Fibroblast of gingiva (primary cell): ENCODE measurements at regions not wholly inside any gene's neighbourhood (a gene's known extent, or its start where the extent isn't known, plus 50 kb on each side); places are given as distances from the start of the nearest gene placed in this dataset.

ENCODE experiments used
- DNase-seq: peaks from one replicate; pipeline ENCODE4 v3.0.0-alpha.2; 2011; ENCODE audit warnings: low read depth

DNA sequence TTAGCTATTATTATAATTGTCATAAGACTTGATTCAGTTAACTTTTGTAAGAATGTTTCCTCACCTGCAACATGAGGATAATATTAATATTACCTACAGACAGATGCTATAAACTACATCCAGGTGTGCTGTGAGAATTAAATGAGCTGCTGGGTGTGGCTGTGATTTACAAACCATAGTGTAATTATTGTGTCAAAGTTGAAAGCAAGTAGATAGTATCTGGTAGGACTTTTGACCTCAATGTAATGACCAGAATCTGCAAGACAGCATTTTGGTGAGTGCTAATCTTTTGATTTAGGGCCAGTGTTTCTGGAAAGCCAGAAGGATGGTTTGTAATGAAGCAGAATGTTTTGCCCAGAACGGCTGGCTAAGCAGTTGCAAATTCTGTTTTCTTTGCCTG is 162.5 kb downstream of the TRMT11 start:
- DNase-seq = no peak

DNA sequence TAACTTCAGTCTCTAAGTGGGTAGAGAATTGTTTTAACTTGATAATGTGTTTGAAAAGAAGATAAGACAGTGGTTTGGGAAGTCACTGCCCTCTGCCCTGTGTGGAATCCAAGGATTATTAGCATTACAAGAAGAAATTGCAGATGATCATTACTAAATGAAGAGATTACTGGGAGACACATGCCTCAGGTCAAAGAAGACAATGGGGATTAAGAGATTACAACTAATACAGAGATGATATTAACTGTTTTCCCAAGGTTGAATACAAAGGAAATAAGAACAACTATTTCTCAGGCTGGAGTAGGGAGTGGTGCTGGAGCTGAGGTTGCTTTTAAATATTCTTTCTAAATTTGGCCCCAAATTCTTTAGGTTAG is 166.0 kb downstream of the TRMT11 start:
- no peak for DNase-seq

DNA sequence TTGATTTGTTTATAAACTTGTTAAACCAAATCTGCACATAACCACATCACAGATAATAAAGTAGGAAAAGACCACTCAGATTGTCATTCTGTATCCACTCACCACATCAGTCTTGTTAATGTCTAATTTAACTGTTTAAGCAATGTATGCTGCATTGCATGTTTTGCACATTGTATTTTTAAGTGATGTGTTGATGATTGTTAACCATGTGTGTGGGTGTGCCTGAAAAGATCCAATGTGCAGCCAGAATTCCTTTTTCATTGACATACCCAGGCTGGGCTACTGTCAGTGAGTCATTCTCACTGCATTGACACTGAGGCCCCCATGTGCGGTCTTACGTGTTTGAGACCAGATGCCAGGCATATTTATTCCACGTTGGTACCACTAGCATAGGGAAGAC is 167.3 kb downstream of the TRMT11 start:
- no peak for DNase-seq

DNA sequence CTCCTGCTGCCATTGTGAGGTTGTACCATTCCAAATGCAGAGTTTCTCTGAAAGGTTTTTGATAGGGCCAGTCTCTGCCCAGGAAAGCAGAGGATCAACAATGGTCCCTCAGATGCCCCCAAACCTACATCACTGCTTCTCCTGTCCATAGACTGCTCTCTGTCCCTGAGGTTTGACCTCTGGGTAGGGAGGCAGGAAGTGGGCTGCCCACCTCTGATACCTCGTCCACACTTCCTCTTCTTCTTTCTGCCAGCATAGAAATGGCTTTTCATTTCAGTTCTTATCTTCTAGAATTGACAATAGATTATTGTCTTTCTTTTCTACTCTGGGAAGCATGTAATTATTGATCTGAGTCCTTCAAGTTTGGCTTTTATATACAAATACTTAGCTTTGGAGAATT is 170.6 kb downstream of the TRMT11 start:
- DNase-seq = no peak

DNA sequence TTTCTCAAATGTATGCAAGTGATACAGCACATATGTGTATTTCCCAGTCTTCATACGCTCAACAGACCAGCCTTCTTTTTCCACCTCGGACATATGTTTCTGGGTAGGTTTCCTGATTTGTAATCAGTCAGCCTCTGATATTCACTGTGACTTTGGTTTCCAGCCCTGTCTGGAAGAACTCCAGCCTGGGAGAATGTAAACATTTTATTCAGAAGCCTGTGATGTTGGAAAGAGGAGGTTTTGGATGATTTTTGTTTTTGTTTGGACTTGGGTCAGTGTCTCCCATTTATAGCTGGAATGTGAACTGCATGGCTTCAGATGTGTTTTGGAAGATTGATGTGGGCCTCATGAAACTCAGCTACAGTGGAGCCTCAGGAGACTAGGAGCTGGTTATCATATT is 172.2 kb upstream of the CENPW start:
- DNase-seq = peak; percentile 35

DNA sequence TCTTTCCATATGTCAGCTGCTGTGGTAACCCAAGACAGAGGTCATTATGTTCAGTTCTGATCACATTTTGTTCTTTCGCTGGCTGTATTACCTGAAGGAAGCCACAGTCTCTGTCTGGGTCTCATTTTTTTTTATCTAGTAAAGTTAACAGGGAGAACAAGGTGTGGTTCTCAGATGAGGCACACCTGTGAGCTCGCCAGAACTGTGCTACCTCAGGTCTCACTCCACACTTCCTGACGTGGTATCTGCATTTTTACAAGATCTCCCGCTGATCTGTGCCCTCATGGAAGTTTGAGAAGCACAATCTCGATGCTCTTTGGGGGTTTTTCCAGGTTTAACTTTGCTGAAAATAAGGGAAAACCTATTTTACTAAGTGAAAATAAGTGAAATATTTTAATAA is 169.5 kb upstream of the CENPW start:
- DNase-seq = no peak

DNA sequence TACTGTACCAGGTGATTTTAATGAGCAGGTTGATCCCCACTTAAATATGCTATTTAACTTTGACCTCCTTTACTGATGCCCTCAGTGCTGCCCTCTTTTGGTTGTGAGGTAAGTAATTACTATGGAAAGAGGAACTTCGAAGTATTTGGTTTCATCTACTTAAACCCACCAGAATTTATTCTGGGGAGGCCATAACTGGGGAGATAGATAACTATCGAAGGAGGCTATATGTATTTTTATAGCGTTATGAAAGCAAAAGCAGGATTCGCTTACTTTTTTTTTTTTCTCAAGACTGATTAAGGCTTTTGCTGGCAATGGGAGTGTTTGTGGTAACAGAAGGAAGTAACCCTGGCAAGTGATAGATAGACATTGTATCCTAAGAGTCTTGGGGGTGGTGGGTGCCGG is 168.9 kb upstream of the CENPW start:
- DNase-seq = no peak

DNA sequence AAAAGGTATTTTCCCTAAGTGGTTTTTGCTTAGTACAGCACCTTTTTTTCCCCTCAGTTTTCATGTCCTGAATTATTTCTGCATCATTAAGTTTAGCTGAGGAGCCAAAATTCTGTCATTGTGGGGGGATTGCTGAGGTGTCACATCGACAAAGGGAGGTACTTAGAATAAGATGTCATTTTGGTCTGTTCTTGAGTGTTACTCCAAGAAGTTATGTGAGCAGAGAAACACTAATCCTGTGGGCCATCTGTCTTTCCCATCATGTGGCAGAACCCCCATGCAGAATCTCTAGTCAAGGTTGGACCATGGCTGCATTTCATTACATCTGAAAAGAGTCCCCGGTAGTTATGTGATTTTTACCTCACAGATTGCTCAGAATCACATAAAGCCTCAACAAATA is 167.8 kb upstream of the CENPW start:
- no peak for DNase-seq

DNA sequence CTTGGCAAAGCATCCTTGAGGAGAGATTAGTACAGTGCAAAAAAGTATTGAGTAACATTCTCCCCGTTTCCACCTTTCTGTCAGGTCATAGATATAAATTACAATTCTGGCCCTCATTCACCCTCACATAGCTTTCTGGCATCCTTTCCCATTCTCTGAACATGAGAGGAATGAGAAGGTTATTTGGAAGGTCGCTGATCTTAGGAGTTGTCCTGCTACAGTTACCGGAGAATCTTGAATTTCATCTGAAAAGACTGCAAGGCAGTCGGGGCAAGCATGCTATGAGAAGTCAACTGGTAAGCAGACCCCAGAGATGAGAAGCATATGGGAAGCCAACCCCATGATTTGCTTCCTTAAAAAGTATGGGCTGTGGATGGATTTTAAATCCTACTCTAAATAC is 166.7 kb upstream of the CENPW start:
- no peak for DNase-seq

DNA sequence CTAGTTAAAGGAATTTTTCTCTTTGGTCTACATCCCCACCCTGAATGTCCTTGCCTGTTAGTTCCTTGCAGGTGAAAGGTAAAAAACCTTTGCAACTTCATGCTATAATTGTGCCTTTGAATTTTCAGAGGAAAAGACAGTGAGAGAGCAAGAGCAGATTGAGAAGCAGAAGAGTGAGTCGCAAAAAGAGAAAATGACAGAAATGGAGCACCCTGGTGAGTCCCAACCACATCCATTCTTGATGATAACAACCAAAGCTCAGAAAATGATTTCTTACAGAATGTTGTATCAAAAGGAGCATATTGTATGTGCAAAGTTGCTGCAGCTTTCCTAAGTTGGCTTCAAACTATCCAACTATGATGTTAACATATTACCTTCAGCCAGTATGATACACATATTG is 165.2 kb upstream of the CENPW start:
- no peak for DNase-seq

DNA sequence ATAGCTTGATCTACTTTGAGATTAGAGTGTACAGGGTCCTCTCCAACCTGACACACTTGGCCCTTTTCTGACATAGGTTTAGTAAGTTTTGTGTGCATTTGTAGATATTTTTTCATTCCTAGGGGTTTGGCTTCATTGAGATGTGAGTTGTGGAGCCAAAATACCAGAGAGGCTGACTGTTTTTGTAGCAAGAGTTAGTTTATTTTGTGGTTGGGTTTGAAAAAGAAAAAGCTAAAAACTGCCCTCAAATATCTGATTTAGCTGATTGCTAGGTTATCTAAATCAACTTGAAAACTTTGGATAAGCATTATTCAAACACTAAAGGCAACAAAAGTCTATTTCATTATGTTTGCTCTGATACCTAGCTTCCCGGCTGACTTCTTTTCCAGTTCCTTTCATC is 164.7 kb upstream of the CENPW start:
- DNase-seq = no peak

DNA sequence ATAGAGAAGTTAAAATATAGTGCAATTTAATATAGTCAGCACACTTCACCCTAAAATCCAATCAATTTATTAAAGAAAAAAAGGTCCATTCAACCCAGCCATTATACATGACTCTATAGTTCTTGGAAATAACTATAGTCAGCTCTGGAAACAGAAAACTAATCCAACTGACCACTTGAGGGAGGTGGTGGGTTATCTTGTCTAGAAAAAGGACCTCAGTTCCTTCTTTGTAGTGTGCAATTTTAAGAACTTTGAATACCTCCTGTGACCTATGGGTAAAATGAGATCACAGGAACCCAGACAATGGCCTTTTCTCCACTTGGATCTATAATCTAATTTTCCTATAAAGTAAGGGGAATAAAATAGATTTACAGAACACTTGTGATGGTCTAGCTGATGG is 163.6 kb upstream of the CENPW start:
- DNase-seq = peak; percentile 19

DNA sequence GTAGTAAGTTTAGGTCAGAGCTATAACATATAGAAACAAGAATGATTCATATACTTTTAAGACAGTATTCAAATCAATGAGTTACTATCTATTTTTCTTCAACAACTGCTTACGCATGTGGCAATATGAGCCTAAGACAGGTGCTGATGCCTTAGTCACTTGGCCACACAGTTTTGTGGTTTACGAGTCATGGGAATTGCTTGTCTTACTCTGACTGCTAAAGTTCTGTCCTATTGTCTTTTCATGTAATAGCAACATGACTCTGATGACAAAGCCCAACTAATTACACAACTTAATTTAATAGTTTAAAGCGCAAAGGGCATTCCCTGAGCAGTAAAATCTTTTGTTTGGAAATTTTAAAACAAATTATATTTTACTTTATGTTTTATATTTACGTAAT is 159.3 kb upstream of the CENPW start:
- DNase-seq = peak; percentile 59

DNA sequence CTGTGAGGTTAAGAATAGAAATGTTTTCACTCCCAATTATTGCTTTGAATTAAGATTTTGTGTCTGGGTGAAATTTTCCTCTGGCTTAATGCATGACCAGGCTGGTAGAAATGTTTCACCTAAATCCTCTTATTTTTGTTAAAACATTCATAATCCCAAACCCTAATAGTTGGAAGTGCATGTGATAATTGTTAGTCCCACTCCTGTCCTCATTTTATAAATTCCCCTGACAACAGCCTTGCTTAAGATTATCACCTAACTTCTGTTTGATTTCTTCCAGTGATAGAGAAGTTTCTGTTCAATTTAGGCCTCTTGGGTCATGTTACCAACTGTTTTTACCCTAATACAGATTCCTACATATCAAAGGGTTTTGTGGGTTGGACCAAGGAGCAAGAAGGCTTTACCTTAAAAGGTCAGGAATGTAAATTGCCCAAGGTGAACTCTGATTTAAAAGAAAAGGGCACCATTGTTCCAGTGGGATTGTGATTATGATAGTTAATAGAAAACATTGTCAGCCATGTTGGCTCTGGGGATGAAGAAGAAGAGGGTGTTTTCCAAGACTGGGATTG is 158.7 kb upstream of the CENPW start:
- no peak for DNase-seq

DNA sequence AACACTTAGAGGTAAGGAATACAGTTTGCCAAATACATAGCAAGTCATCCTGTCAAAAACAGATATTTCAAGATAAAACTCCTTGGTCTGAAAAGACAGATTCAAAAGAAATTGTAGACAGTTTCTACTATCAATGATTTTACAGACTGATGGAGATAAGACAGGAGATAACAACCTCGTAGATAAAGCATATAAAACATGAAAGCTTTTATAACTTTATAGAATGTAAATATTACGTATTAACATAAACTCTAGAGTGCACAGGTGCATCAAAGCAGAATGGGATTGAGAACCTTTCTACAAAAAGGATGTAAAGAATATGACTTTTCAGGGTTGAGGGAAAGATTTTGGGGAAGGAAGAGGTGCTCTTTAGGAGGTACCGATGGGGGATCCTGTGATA is 158.0 kb upstream of the CENPW start:
- no peak for DNase-seq

DNA sequence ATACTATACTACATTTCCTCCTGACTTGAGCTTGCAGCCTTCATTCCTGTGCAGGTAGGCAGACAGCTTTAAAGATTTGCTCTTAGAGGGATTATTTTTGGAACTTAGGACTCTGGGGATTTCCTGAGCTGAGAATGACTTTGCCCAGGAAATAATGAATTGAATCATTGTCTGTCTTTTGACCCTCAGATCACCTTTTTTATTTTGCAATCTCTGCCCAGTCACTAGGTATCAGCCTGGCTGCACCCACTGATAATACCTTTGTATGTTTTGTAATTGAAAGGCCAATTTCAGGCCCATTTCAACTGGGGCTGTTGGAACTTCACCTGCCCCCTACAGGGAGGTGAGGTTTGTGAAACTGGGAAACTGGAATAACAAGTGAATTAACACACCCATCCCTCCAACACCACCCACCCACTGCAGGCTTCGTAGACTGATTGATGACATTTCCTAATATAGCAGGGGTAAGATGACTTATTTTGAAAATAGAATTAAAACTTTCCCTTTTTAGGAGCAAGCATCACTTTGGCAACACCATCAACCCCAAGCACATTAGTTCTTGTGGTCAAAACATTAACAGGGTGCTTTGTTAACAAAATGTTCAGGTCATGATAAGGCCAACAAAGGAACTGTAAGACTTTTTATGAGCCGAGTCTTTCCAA is 157.1 kb upstream of the CENPW start:
- DNase-seq = no peak

DNA sequence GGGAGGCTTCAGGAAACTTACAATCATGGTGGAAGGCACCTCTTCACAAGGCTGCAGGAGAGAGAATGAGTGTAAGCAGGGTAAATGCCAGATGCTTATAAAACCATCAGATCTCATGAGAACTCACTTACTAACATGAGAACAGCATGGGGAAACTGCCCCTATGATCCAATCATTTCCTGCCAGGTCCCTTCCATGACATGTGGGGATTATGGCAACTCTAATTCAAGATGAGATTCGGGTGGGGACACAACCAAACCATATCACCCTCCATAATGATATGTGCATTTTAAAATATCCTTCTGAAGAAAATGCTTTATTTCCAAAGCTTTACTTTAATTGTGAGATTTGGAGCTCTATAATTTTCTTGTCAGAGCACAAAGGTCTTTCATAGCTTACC is 154.1 kb upstream of the CENPW start:
- no peak for DNase-seq

DNA sequence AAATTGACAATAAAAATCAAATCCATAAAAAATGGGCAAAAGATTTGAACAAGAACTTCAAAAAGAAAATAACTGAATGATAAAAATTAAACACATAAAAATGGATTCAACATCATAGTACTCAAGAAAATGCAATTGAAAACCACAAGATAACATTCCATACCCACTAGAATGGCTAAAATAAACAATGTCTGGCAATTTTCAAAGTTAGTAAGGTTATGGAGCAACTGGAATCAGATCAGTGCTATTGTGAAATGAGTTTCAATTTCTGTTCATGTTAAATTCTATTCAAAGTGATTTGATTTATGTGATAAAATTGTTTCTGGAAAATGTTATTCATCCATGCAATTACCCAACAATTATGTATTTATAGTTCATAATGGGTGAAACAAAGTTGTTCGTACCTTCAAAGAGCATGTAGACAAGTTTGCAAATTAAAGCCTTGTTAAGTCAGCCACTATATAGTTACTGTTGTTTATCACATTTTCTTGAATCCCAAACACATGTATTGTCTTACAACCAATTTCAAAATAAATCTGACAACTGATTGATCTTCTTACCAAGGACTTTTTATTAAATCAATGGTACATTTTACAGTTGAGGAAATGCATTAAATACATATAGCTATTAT is 151.5 kb upstream of the CENPW start:
- peak; percentile 82 for DNase-seq

DNA sequence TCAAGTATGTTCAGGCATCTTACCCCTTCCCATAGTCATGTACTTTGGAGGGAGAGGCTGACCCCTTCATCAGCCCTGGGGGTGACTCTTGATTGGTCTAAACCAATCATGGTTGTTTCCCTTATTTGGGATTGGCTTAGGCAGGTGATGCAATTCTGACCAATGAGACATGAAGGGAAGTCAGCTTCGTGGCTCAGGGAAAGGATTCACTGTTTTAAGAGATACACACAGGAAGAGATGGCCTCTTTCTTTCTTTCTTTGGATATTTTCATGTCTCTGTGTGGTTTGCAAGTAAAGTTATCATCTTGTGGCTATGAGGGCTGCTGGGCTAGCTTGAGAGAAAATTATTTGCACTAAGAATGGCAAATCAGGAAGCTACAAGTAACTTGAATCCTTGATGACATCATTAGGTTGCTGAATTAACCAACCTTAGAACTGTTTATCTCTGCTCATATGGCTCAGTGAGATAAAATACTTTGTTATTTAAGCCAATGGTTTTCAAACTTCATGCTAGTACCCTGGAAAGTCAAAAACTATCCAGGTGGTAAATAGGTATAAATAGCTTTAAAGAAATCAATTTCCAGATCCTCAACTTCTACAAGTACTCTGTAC is 144.2 kb upstream of the CENPW start:
- no peak for DNase-seq

DNA sequence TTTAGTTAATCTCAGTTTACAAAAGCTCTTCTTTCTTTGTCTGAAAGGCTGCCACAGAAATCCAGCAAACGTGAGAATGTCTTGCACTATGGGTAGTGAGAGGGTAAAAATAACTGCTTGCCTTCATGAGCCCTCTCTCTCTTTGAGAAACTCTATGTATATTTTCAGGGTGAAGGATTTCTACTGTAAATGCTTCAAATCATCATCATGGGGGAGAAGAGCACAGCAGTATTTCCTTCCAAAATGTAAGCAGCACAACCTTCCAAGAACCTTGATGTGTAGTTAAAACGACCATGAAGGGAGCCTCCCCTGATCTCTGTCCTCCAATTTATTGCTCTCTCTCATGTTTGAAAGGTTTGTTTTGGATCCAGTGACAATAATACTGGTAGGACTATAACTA is 141.3 kb upstream of the CENPW start:
- no peak for DNase-seq

DNA sequence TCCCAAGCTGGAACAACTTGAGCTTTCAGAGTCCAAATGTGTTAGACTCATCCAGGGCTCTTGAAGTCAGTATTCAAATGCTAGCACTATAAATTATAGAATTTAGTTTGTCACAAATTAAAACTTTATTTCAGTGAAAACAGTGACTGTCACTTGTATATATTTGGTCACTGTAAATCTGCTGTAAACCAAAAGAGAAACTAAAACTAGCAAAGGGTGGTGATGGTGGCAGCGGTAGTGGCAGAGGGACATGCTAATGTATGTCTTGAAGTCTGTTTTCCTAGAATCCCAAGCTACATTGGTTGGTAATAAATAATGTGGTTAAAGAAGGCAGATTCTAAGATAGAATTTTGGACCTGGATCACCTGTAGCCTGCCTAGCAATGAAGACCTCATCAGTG is 140.4 kb upstream of the CENPW start:
- no peak for DNase-seq

DNA sequence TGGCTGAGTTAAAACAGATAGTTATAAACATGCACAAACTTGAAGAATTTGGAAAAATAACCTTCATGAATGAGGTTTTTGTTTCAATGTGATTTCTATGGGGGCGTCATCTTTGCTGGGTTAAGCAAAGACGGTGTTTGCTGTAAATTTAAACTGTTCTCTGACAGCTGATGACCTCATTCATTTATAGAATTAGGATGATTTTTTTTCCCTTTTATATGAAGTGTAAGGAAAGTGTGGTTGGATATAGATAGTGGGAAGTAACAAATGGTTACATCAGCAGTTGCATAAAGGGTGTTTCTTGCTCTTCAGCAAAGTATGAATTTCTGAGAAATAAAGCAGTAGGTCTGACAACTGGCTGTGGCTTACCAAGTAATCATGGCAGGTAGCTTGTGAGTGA is 137.2 kb upstream of the CENPW start:
- DNase-seq = no peak

DNA sequence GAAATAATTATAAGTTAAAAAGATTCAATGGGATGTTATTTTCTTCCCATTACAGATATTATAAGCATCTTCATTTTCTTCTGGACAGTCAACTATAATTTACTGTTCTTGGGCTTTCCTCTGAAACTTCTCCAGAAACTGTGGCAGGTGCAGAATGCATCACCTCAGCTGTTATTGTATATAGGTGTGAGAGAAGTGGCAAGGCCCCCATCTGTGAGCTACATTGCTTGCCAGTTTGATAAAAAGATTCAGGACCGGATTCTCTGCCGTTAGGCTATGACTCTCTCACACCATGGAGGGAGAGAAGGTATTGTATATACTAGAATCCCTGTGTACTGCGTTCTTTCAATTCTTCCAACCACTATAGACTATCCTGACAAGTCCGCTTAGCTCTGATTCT is 135.8 kb upstream of the CENPW start:
- DNase-seq = no peak

DNA sequence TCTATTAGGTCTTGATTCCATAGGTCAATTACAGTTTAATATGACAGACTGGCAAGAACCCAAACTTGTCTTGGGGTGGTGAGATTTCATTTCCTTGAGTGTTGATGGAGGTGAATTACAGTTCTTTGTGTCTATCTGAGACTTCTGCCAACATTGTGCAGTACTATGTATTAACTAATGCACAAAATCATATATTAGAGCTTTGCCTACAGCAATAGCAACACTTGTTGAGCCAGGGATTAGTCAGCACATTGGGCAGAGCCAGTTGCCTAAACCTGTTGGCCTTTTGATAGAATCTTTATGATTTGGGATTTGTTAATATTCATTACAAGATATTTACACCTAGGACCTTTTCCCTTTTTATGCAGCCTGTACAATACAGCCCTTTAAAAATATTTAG is 135.3 kb upstream of the CENPW start:
- DNase-seq = no peak
